ENCODE measurements at regions not wholly inside any gene's neighbourhood (a gene's known extent, or its start where the extent isn't known, plus 50 kb on each side); places are given as distances from the start of the nearest gene placed in this dataset.

DNA sequence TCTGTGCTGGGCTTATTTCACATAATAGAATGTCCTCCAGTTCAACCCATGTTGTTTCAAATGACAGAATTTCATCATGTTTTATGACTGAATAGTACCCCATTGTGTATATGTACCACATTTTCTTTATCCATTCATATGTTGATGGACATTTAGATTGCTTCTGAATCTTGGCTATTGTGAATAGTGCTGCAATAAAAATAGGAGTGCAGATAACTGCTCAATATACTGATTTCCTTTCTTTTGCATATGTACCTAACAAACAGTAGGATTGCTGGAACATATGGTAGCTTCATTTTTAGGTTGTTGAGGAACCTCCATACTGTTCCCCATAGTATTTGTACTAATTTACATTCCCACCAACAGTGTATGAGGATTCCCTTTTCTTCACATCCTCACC, 491.1 kb downstream of the BRINP3 start:
- H3F3A ChIP-seq (ENCODE audit: insufficient read depth, low read length): no peaks in the 10 kb centered on the region
- no peak overlapping the region for H3K9ac ChIP-seq (ENCODE audit: low read length)
- no peak overlapping the region for H3K27ac ChIP-seq (ENCODE audit: low read depth, low read length, poor library complexity, severe bottlenecking)
- no peaks in the 10 kb centered on the region for H3K9me3 ChIP-seq (ENCODE audit: low read length)
- H3K9me2 ChIP-seq (ENCODE audit: low read depth, low read length): no peaks in the 10 kb centered on the region
- no peaks in the 10 kb centered on the region for H3K4me1 ChIP-seq (ENCODE audit: insufficient read depth, low read length, severe bottlenecking)
- H3K27me3 ChIP-seq (ENCODE audit: insufficient read depth, low read length): no peaks in the 10 kb centered on the region
- no peaks in the 10 kb centered on the region for H4K20me1 ChIP-seq (ENCODE audit: insufficient read depth, low read length)
- H3K79me2 ChIP-seq (ENCODE audit: insufficient read depth, low read length): no peaks in the 10 kb centered on the region
- TF ChIP-seq EZH2 (IDR thresholded peaks at IDR 0.05; ENCODE audit: borderline replicate concordance, low read length): no peak
- TF ChIP-seq, protein P1, sequence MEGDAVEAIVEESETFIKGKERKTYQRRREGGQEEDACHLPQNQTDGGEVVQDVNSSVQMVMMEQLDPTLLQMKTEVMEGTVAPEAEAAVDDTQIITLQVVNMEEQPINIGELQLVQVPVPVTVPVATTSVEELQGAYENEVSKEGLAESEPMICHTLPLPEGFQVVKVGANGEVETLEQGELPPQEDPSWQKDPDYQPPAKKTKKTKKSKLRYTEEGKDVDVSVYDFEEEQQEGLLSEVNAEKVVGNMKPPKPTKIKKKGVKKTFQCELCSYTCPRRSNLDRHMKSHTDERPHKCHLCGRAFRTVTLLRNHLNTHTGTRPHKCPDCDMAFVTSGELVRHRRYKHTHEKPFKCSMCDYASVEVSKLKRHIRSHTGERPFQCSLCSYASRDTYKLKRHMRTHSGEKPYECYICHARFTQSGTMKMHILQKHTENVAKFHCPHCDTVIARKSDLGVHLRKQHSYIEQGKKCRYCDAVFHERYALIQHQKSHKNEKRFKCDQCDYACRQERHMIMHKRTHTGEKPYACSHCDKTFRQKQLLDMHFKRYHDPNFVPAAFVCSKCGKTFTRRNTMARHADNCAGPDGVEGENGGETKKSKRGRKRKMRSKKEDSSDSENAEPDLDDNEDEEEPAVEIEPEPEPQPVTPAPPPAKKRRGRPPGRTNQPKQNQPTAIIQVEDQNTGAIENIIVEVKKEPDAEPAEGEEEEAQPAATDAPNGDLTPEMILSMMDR (IDR thresholded peaks at IDR 0.05; ENCODE audit: low read length): no peak
- no peaks in the 10 kb centered on the region for H3K36me3 ChIP-seq (ENCODE audit: insufficient read depth, low read length)
- H2AFZ ChIP-seq (ENCODE audit: low read length): no peak overlapping the region
- H3K4me2 ChIP-seq (ENCODE audit: low read length): no peak overlapping the region
- no peak overlapping the region for H3K4me3 ChIP-seq (ENCODE audit: low read depth, low read length, poor library complexity, severe bottlenecking)

DNA sequence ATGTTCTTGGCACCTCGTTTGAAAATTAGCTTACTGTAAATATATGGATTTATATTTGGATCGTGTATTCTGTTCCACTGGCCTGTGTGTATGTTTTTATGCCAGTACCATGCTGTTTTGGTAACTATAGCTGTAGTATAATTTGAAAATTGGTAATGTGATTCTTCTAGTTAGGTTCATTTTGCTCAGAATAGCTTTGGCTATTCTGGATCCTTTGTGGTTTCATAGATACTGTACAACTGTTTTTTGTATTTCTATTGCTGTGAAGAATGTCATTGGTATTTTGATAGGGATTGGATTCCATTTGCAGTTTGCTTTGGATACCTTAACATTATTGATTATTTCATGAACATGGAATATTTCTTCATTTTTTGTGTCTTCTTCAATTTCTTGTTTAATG, 490.2 kb downstream of the BRINP3 start:
- Histone ChIP-seq H3K4me2 (ENCODE audit: low read length) (no peak overlapping the region), H3K79me2 (ENCODE audit: insufficient read depth, low read length) (no peaks in the 10 kb centered on the region), H3K36me3 (ENCODE audit: insufficient read depth, low read length) (no peaks in the 10 kb centered on the region), H3F3A (ENCODE audit: insufficient read depth, low read length) (no peaks in the 10 kb centered on the region), H3K27ac (ENCODE audit: low read depth, low read length, poor library complexity, severe bottlenecking) (no peak overlapping the region), H3K4me1 (ENCODE audit: insufficient read depth, low read length, severe bottlenecking) (no peaks in the 10 kb centered on the region), H3K27me3 (ENCODE audit: insufficient read depth, low read length) (no peaks in the 10 kb centered on the region), H2AFZ (ENCODE audit: low read length) (no peak overlapping the region), H3K9ac (ENCODE audit: low read length) (no peak overlapping the region), H3K4me3 (ENCODE audit: low read depth, low read length, poor library complexity, severe bottlenecking) (no peak overlapping the region), H3K9me3 (ENCODE audit: low read length) (0 out of 2 replicates have a peak, but pooled peaks cover 3% of the 10 kb centered on the region), H4K20me1 (ENCODE audit: insufficient read depth, low read length) (no peaks in the 10 kb centered on the region), H3K9me2 (ENCODE audit: low read depth, low read length) (no peaks in the 10 kb centered on the region)
- TF ChIP-seq, protein P1 (IDR thresholded peaks at IDR 0.05; ENCODE audit: low read length): no peak
- no peak for TF ChIP-seq EZH2 (IDR thresholded peaks at IDR 0.05; ENCODE audit: borderline replicate concordance, low read length)

DNA sequence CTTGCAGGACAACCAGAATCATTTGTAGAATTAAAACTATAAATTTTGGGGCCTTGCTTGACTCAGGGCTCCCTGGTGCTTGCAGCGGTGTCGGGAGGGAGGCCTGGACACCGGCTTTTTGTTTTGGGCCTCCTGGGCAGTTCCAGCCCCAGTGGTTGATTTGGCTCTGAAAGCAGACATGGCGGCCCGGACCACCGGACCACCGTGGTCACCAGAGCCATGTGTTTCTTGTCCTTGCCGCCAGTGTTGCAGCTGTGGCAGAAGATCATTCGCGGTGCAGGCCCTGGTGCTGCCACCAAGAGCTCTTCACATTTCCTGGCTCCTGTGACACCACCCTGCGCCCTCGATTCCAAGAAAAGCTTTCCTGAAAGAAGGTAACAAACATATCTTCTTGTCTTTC, 484.8 kb downstream of the BRINP3 start:
- Histone ChIP-seq H3K4me2 (ENCODE audit: low read length) (no peak overlapping the region), H3F3A (ENCODE audit: insufficient read depth, low read length) (no peaks in the 10 kb centered on the region), H2AFZ (ENCODE audit: low read length) (no peak overlapping the region), H3K4me1 (ENCODE audit: insufficient read depth, low read length, severe bottlenecking) (no peaks in the 10 kb centered on the region), H3K9ac (ENCODE audit: low read length) (no peak overlapping the region), H4K20me1 (ENCODE audit: insufficient read depth, low read length) (no peaks in the 10 kb centered on the region), H3K9me2 (ENCODE audit: low read depth, low read length) (no peaks in the 10 kb centered on the region), H3K27ac (ENCODE audit: low read depth, low read length, poor library complexity, severe bottlenecking) (no peak overlapping the region), H3K4me3 (ENCODE audit: low read depth, low read length, poor library complexity, severe bottlenecking) (no peak overlapping the region), H3K27me3 (ENCODE audit: insufficient read depth, low read length) (no peaks in the 10 kb centered on the region), H3K9me3 (ENCODE audit: low read length) (0 out of 2 replicates have a peak, but pooled peaks cover 4% of the 10 kb centered on the region), H3K79me2 (ENCODE audit: insufficient read depth, low read length) (no peaks in the 10 kb centered on the region), H3K36me3 (ENCODE audit: insufficient read depth, low read length) (no peaks in the 10 kb centered on the region)
- TF ChIP-seq, protein P1 (IDR thresholded peaks at IDR 0.05; ENCODE audit: low read length): no peak
- no peak for TF ChIP-seq EZH2 (IDR thresholded peaks at IDR 0.05; ENCODE audit: borderline replicate concordance, low read length)
